ENCODE measurements at regions not wholly inside any gene's neighbourhood (a gene's known extent, or its start where the extent isn't known, plus 50 kb on each side); places are given as distances from the start of the nearest gene placed in this dataset.
"Not testable (repeated sequence)": the region's sequence is repeated elsewhere in the genome, so short reads cannot be mapped to it uniquely, and the experiment has no call there.

GRCh38 chr5:176030361-176031117 lies 62.4 kb upstream of the THOC3 start:
- H3K4me1 ChIP-seq (ENCODE audit: insufficient read depth, low read length); H3K9ac ChIP-seq (ENCODE audit: insufficient read depth, low read depth, low read length); H3K9me3 ChIP-seq (ENCODE audit: low read length); BruUV-seq (replicated peaks); H4K20me1 ChIP-seq (ENCODE audit: insufficient read depth, low read length); FAIRE-seq; in situ Hi-C loops (cut with HindIII; ENCODE audit: extremely low pct_ligation_motif_present, low pct_unique_long_range_greater_than_20kb); H3K36me3 ChIP-seq (replicated peaks in 1 of 2; ENCODE audit: control insufficient read depth in 1 of 2, insufficient read depth in 2 of 2, low read length in 2 of 2); H3K27ac ChIP-seq (ENCODE audit: extremely low read length, insufficient read depth, low read length); H3K4me3 ChIP-seq (replicated peaks in 1 of 3; ENCODE audit: insufficient read depth in 1 of 3, low read depth in 2 of 3, low read length in 3 of 3); DNase-seq (ENCODE audit: low spot score); intact Hi-C loops (cut with micrococcal nuclease; ENCODE audit: unreplicated experiment); H3K27me3 ChIP-seq (ENCODE audit: control insufficient read depth in 1 of 2, insufficient read depth in 2 of 2, low read length in 2 of 2); H3K4me2 ChIP-seq (ENCODE audit: low read depth, low read length); POLR2A ChIA-PET; ATAC-seq; H2AFZ ChIP-seq (ENCODE audit: low read length); CTCF ChIA-PET (ENCODE audit: low intra/inter-chr PET ratio, low total read pairs); H3K79me2 ChIP-seq (ENCODE audit: insufficient read depth, low read length): not testable (repeated sequence)
- 36% methylated on average over 4 of the region's 6 CpGs for WGBS (ENCODE audit: low lambda C conversion rate)

- intact Hi-C loops (cut with micrococcal nuclease; ENCODE audit: unreplicated experiment); POLR2A ChIA-PET; DNase-seq (ENCODE audit: low spot score); H3K36me3 ChIP-seq (replicated peaks in 1 of 2; ENCODE audit: control insufficient read depth in 1 of 2, insufficient read depth in 2 of 2, low read length in 2 of 2); FAIRE-seq; in situ Hi-C loops (cut with HindIII; ENCODE audit: extremely low pct_ligation_motif_present, low pct_unique_long_range_greater_than_20kb); H3K27me3 ChIP-seq (ENCODE audit: control insufficient read depth in 1 of 2, insufficient read depth in 2 of 2, low read length in 2 of 2); H3K4me1 ChIP-seq (ENCODE audit: insufficient read depth, low read length); H3K4me2 ChIP-seq (ENCODE audit: low read depth, low read length); H3K4me3 ChIP-seq (replicated peaks in 1 of 3; ENCODE audit: insufficient read depth in 1 of 3, low read depth in 2 of 3, low read length in 3 of 3); H4K20me1 ChIP-seq (ENCODE audit: insufficient read depth, low read length); H3K9ac ChIP-seq (ENCODE audit: insufficient read depth, low read depth, low read length); H3K27ac ChIP-seq (ENCODE audit: extremely low read length, insufficient read depth, low read length); H3K79me2 ChIP-seq (ENCODE audit: insufficient read depth, low read length); H2AFZ ChIP-seq (ENCODE audit: low read length); ATAC-seq; BruUV-seq (replicated peaks); CTCF ChIA-PET (ENCODE audit: low intra/inter-chr PET ratio, low total read pairs); H3K9me3 ChIP-seq (ENCODE audit: low read length): not testable (repeated sequence)
- no CpG with 5 or more reads among the region's 3 CpGs for WGBS (ENCODE audit: low lambda C conversion rate)
These were observed 63.0 kb upstream of the THOC3 start for GRCh38 chr5:176031118-176031510.

GRCh38 chr5:176033186-176033585 lies 65.1 kb upstream of the THOC3 start:
- H3K4me2 ChIP-seq (ENCODE audit: low read depth, low read length); H2AFZ ChIP-seq (ENCODE audit: low read length); H3K79me2 ChIP-seq (ENCODE audit: insufficient read depth, low read length); CTCF ChIA-PET (ENCODE audit: low intra/inter-chr PET ratio, low total read pairs); H3K27ac ChIP-seq (ENCODE audit: extremely low read length, insufficient read depth, low read length); in situ Hi-C loops (cut with HindIII; ENCODE audit: extremely low pct_ligation_motif_present, low pct_unique_long_range_greater_than_20kb); DNase-seq (ENCODE audit: low spot score); BruUV-seq (replicated peaks); FAIRE-seq; POLR2A ChIA-PET; H3K9me3 ChIP-seq (ENCODE audit: low read length); H3K9ac ChIP-seq (ENCODE audit: insufficient read depth, low read depth, low read length); H3K36me3 ChIP-seq (replicated peaks in 1 of 2; ENCODE audit: control insufficient read depth in 1 of 2, insufficient read depth in 2 of 2, low read length in 2 of 2); intact Hi-C loops (cut with micrococcal nuclease; ENCODE audit: unreplicated experiment); H3K4me1 ChIP-seq (ENCODE audit: insufficient read depth, low read length); ATAC-seq; H3K4me3 ChIP-seq (replicated peaks in 1 of 3; ENCODE audit: insufficient read depth in 1 of 3, low read depth in 2 of 3, low read length in 3 of 3); H4K20me1 ChIP-seq (ENCODE audit: insufficient read depth, low read length); H3K27me3 ChIP-seq (ENCODE audit: control insufficient read depth in 1 of 2, insufficient read depth in 2 of 2, low read length in 2 of 2): not testable (repeated sequence)
- 40% methylated on average over 2 of the region's 3 CpGs for WGBS (ENCODE audit: low lambda C conversion rate)

All from HepG2 (cell line).